Hepatocyte (in vitro differentiated cells): ENCODE measurements at regions not wholly inside any gene's neighbourhood (a gene's known extent, or its start where the extent isn't known, plus 50 kb on each side); places are given as distances from the start of the nearest gene placed in this dataset.

Source experiments
- DNase-seq: peaks from one replicate; pipeline ENCODE4 v3.0.0-alpha.2; 2016; ENCODE audit warnings: low spot score
- H2AFZ ChIP-seq: fragments of 200-600 bp; sonication (generic); 2 replicates; pipeline ENCODE4 v1.6.0; 2016; ENCODE audit warnings: antibody characterized with exemption, mild to moderate bottlenecking
- H3K27ac ChIP-seq: fragments of 200-600 bp; sonication (generic); 2 replicates; pipeline ENCODE4 v1.5.1; 2016; ENCODE audit warnings: mild to moderate bottlenecking
- H3K27me3 ChIP-seq: fragments of 200-600 bp; sonication (generic); 2 replicates; pipeline ENCODE4 v1.6.1; 2016
- H3K36me3 ChIP-seq: fragments of 200-600 bp; sonication (generic); replicated peaks from 2 replicates; pipeline ENCODE4 v1.5.1; 2016; ENCODE audit warnings: low read depth; ENCODE audit not compliant: insufficient read depth
- H3K4me1 ChIP-seq: fragments of 200-600 bp; sonication (generic); 2 replicates; pipeline ENCODE4 v1.5.1; 2016; ENCODE audit warnings: mild to moderate bottlenecking, moderate library complexity; ENCODE audit not compliant: insufficient read depth
- H3K4me2 ChIP-seq: fragments of 200-600 bp; sonication (generic); 2 replicates; pipeline ENCODE4 v1.6.0; 2016
- H3K4me3 ChIP-seq: fragments of 200-600 bp; sonication (generic); 2 replicates; pipeline ENCODE4 v1.5.1; 2016; ENCODE audit warnings: mild to moderate bottlenecking
- H3K79me2 ChIP-seq: fragments of 200-600 bp; sonication (generic); 2 replicates; pipeline ENCODE4 v1.6.0; 2017; ENCODE audit warnings: mild to moderate bottlenecking
- H3K9me2 ChIP-seq: fragments of 200-600 bp; sonication (generic); replicated peaks from 2 replicates; pipeline ENCODE4 v1.6.0; 2017; ENCODE audit warnings: mild to moderate bottlenecking; ENCODE audit not compliant: insufficient read depth
- H3K9me3 ChIP-seq: fragments of 200-600 bp; sonication (generic); 2 replicates; pipeline ENCODE4 v1.5.1; 2016; ENCODE audit warnings: low read depth, mild to moderate bottlenecking
- H4K20me1 ChIP-seq: fragments of 200-600 bp; sonication (generic); 2 replicates; pipeline ENCODE4 v1.6.0; 2016; ENCODE audit warnings: mild to moderate bottlenecking; ENCODE audit not compliant: insufficient read depth, poor library complexity, severe bottlenecking
- EZH2 ChIP-seq: fragments of 200-600 bp; sonication (generic); IDR thresholded peaks from 2 replicates; pipeline ENCODE4 v1.6.1; 2016; ENCODE audit warnings: antibody characterized with exemption, mild to moderate bottlenecking, borderline replicate concordance
- EZH2phosphoT487 ChIP-seq: fragments of 200-600 bp; sonication (generic); IDR thresholded peaks from one replicate; pipeline ENCODE4 v1.6.1; 2018; ENCODE audit warnings: antibody characterized with exemption, mild to moderate bottlenecking, low read depth, moderate library complexity; ENCODE audit not compliant: unreplicated experiment, severe bottlenecking
- WGBS: methylation state at CpG from one replicate; pipeline ENCODE4 v1.1.6; 2016; ENCODE audit warnings: low lambda C conversion rate; ENCODE audit errors: missing lambda C conversion rate; 5-methylcytosine and 5-hydroxymethylcytosine counted together
- TF ChIP-seq, protein P1 (sequence below): fragments of 200-600 bp; sonication (generic); IDR thresholded peaks from 2 replicates; pipeline ENCODE4 v1.5.1; 2016; ENCODE audit warnings: antibody characterized with exemption, mild to moderate bottlenecking; ENCODE audit not compliant: poor library complexity

DNA sequence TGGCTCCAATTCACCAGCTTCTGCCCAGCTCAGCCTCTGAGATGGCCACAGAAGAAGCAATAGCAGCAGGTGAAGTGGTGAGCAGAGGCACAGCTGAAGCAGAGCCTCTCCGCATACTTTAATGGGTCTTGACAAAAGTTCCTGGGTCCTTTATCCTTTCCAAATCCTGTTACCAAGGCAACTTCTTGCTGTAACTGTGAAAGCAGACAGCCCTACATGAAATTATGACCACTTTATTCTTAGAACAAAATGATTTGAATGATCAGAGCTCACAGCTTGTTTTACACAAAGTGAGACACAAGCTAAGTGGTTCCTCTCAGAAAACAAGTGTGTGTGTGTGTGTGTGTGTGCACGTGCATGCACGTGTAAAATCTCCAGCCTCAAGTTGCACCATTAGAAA is 245.6 kb downstream of the HTR7 start:
- H3K36me3 ChIP-seq = no peaks in the 10 kb centered on the region
- H3K4me3 ChIP-seq = no peak overlapping the region
- no peaks in the 10 kb centered on the region for H3K9me2 ChIP-seq
- no peak overlapping the region for H2AFZ ChIP-seq
- TF ChIP-seq, protein P1, sequence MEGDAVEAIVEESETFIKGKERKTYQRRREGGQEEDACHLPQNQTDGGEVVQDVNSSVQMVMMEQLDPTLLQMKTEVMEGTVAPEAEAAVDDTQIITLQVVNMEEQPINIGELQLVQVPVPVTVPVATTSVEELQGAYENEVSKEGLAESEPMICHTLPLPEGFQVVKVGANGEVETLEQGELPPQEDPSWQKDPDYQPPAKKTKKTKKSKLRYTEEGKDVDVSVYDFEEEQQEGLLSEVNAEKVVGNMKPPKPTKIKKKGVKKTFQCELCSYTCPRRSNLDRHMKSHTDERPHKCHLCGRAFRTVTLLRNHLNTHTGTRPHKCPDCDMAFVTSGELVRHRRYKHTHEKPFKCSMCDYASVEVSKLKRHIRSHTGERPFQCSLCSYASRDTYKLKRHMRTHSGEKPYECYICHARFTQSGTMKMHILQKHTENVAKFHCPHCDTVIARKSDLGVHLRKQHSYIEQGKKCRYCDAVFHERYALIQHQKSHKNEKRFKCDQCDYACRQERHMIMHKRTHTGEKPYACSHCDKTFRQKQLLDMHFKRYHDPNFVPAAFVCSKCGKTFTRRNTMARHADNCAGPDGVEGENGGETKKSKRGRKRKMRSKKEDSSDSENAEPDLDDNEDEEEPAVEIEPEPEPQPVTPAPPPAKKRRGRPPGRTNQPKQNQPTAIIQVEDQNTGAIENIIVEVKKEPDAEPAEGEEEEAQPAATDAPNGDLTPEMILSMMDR = no peak
- TF ChIP-seq EZH2 = no peak
- H3K27me3 ChIP-seq = no peaks in the 10 kb centered on the region
- H4K20me1 ChIP-seq = no peaks in the 10 kb centered on the region
- H3K9me3 ChIP-seq = no peaks in the 10 kb centered on the region
- no peak overlapping the region for H3K27ac ChIP-seq
- no peaks in the 10 kb centered on the region for H3K79me2 ChIP-seq
- no peak overlapping the region for H3K4me2 ChIP-seq
- 82% methylated on average over 3 of the region's 3 CpGs for WGBS
- no peak for DNase-seq
- no peaks in the 10 kb centered on the region for H3K4me1 ChIP-seq

DNA sequence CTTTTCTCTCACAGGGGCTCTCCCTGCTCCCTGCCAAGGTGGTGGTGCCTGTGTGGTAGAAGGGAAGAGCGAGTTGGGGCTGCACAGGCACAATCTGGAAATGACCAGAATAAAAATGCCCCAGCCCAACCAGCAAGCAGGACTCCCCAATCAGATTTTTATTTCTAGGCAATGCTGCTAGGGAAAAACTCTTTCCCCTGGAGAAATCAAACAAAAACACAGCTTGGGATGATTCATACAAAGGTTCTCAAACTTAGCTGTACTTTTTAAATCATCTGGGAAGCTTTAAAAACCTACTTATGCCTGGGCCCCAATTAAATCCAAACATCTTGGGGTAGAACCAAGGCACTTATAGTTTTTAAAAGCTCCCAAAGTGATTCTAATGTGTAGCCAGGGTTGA is 243.2 kb downstream of the HTR7 start:
- no peaks in the 10 kb centered on the region for H3K9me2 ChIP-seq

DNA sequence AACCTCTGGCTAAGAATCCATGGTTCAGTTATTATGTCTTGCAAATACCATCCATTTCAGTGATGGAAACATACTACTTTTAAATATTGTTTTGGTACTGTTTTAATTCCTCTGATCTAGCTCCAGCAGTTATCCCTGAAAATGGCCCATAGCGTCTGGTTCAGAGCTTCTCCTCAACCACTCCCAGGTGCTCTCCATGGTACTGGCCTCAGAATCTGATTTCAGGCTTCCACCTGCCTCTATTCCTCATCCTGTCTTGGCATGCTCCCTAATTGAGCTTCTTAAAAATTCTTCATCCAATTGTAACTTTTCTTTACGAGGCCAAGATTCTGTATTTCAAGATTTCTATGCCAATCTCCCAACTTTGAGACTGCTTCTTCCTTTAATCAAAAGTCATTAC is 236.3 kb downstream of the HTR7 start:
- Histone ChIP-seq H3K4me3 (no peak overlapping the region), H3K36me3 (no peaks in the 10 kb centered on the region), H3K27ac (no peak overlapping the region), H2AFZ (no peak overlapping the region), H3K9me3 (no peaks in the 10 kb centered on the region), H3K4me1 (no peaks in the 10 kb centered on the region), H3K27me3 (peaks cover 3% of the 10 kb centered on the region), H3K9me2 (no peaks in the 10 kb centered on the region), H3K4me2 (no peak overlapping the region), H3K79me2 (no peaks in the 10 kb centered on the region), H4K20me1 (no peaks in the 10 kb centered on the region)
- DNase-seq = peak; percentile 43
- 25% methylated on average over 2 of the region's 2 CpGs for WGBS
- TF ChIP-seq EZH2 = no peak
- TF ChIP-seq, protein P1 = no peak
- TF ChIP-seq EZH2phosphoT487 = no peak

More for the DNA sequence above, 243.2 kb downstream of the HTR7 start:
- no peak overlapping the region for H3K4me3 ChIP-seq
- no peaks in the 10 kb centered on the region for H4K20me1 ChIP-seq
- H3K36me3 ChIP-seq = no peaks in the 10 kb centered on the region
- H3K79me2 ChIP-seq = no peaks in the 10 kb centered on the region
- TF ChIP-seq EZH2phosphoT487 = no peak
- no peak for TF ChIP-seq EZH2
- TF ChIP-seq, protein P1 = no peak
- H3K4me1 ChIP-seq = no peaks in the 10 kb centered on the region
- no peak overlapping the region for H3K4me2 ChIP-seq
- H2AFZ ChIP-seq = no peak overlapping the region
- no peaks in the 10 kb centered on the region for H3K9me3 ChIP-seq
- no peak overlapping the region for H3K27ac ChIP-seq
- WGBS = 100% methylated on average over 1 of the region's 1 CpG
- DNase-seq = no peak
- H3K27me3 ChIP-seq = peaks cover 1% of the 10 kb centered on the region

DNA sequence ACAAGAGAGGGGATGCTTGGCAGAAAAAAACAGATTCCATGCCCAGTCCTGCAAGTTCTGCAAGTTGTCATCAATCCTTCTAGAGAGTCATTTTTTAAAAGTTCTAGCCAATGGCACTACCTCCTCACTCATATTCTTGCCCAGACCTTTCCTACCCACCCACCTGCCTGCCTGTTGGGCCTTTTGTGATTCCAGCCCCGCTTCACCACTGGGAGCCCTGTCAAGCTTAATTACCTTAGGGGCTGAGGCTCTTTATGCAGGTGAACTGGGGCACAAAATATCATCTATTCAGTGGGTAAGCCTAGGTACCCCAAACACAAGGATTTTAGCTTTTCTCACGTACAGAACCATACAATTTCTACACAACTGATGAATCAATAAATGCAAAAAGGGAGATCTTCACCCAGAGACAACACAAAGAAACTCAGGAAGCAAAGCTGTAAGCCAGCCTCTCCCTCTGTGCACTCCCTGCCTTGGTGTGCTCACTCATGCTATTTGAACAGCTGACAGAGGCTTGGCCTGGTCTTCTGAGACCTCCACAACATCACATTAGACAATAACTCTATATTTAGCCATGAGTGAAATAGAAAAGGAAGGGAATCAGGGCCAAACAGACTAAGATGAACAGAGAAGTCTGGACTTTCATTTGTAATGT is 222.6 kb downstream of the HTR7 start:
- no peaks in the 10 kb centered on the region for H3K9me3 ChIP-seq
- TF ChIP-seq EZH2 (no peak), EZH2phosphoT487 (no peak)
- TF ChIP-seq, protein P1 = no peak

More for the DNA sequence above, 222.6 kb downstream of the HTR7 start:
- no peak overlapping the region for H2AFZ ChIP-seq
- no peaks in the 10 kb centered on the region for H3K27me3 ChIP-seq
- WGBS = 43% methylated on average over 2 of the region's 2 CpGs
- H3K9me2 ChIP-seq = no peaks in the 10 kb centered on the region
- DNase-seq = no peak
- no peak overlapping the region for H3K27ac ChIP-seq
- no peaks in the 10 kb centered on the region for H4K20me1 ChIP-seq
- no peaks in the 10 kb centered on the region for H3K79me2 ChIP-seq
- H3K4me1 ChIP-seq = no peaks in the 10 kb centered on the region
- no peak overlapping the region for H3K4me2 ChIP-seq
- H3K4me3 ChIP-seq = no peak overlapping the region
- H3K36me3 ChIP-seq = no peaks in the 10 kb centered on the region
